ENCODE measurements at regions not wholly inside any gene's neighbourhood (a gene's known extent, or its start where the extent isn't known, plus 50 kb on each side); places are given as distances from the start of the nearest gene placed in this dataset.

DNA sequence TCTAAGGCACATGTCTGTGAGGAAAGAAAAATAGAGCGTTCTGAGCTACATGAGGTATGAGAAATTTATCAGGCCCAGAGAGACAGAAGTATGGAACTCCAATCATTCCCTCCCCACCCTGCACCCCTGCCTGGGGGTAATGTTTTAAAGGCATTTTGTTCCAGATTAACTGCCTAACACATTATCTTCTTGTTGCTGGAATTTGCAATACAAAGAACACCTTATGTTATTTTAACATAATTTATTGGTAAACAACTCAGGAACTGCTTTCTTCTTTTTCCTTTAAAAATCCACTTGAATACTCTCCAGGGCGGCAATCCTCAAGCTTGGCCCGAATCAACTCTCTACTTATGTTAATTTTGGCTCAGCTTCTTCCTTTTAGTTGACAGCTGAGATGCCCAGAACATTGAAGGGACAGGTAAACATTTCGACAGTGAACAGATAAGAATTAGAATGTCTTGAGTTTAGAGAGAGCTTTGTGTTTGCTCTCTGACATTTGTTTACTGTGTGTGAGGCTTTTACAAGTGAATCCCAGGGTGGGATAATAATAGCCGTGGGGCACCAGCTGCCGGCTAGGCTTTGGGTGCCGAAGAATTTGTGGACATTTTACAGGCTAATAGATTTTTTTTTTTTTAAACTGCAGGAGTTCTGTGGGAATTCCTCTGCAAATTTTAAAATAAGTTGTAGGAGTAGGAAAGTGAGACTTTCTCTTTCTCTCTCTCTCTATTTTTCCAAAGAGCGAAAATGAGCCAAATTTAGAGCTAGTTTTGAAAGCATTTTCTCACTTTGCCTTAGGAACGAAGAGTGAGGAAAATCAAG lies 96.4 kb upstream of the TAF11L2 start:
- TF ChIP-seq, protein P1, sequence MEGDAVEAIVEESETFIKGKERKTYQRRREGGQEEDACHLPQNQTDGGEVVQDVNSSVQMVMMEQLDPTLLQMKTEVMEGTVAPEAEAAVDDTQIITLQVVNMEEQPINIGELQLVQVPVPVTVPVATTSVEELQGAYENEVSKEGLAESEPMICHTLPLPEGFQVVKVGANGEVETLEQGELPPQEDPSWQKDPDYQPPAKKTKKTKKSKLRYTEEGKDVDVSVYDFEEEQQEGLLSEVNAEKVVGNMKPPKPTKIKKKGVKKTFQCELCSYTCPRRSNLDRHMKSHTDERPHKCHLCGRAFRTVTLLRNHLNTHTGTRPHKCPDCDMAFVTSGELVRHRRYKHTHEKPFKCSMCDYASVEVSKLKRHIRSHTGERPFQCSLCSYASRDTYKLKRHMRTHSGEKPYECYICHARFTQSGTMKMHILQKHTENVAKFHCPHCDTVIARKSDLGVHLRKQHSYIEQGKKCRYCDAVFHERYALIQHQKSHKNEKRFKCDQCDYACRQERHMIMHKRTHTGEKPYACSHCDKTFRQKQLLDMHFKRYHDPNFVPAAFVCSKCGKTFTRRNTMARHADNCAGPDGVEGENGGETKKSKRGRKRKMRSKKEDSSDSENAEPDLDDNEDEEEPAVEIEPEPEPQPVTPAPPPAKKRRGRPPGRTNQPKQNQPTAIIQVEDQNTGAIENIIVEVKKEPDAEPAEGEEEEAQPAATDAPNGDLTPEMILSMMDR (IDR thresholded peaks at IDR 0.05; ENCODE audit: insufficient read depth, low read length, poor library complexity, severe bottlenecking), result no peak
- no peak for TF ChIP-seq EZH2phosphoT487 (conservative IDR thresholded peaks at IDR 0.05; ENCODE audit: low read length)

All from SU-DHL-6 (cell line).